DOHH2 (cell line): ENCODE measurements at regions not wholly inside any gene's neighbourhood (a gene's known extent, or its start where the extent isn't known, plus 50 kb on each side); places are given as distances from the start of the nearest gene placed in this dataset.

ENCODE experiments used
- H3F3A ChIP-seq: fragments of 200-600 bp; sonication (generic), shearing (Covaris generic); 2 replicates; pipeline ENCODE4 v1.6.0; 2016; ENCODE audit warnings: antibody characterized with exemption, mild to moderate bottlenecking; ENCODE audit not compliant: control insufficient read depth, insufficient read depth
- H3K27ac ChIP-seq: fragments of 200-600 bp; sonication (generic); 2 replicates; pipeline ENCODE4 v1.5.1; 2014; ENCODE audit warnings: low read depth, mild to moderate bottlenecking, low read length, moderate library complexity
- H3K27me3 ChIP-seq: fragments of 200-600 bp; sonication (generic); 2 replicates; pipeline ENCODE4 v1.6.1; 2014; ENCODE audit warnings: mild to moderate bottlenecking, low read length, mixed read lengths; ENCODE audit not compliant: control insufficient read depth
- H3K36me3 ChIP-seq: fragments of 200-600 bp; sonication (generic); 2 replicates; pipeline ENCODE4 v1.6.1; 2014; ENCODE audit warnings: mild to moderate bottlenecking, low read length, moderate library complexity, mixed read lengths; ENCODE audit not compliant: control insufficient read depth
- H3K4me1 ChIP-seq: fragments of 200-600 bp; sonication (generic); 2 replicates; pipeline ENCODE4 v1.6.1; 2014; ENCODE audit warnings: mild to moderate bottlenecking, low read length, mixed read lengths; ENCODE audit not compliant: control insufficient read depth
- H3K4me2 ChIP-seq: fragments of 200-600 bp; sonication (generic); 2 replicates; pipeline ENCODE4 v1.6.0; 2014; ENCODE audit warnings: mild to moderate bottlenecking, low read length, moderate library complexity
- H3K4me3 ChIP-seq: fragments of 200-600 bp; sonication (generic); 2 replicates; pipeline ENCODE4 v1.5.1; 2014; ENCODE audit warnings: mild to moderate bottlenecking, low read length, mixed read lengths
- H3K79me2 ChIP-seq: fragments of 200-600 bp; sonication (generic); 2 replicates; pipeline ENCODE4 v1.6.1; 2014; ENCODE audit warnings: mild to moderate bottlenecking, low read length, mixed read lengths; ENCODE audit not compliant: control insufficient read depth
- H3K9me2 ChIP-seq: fragments of 200-600 bp; sonication (generic); replicated peaks from 2 replicates; pipeline ENCODE4 v1.6.1; 2014; ENCODE audit warnings: mild to moderate bottlenecking, low read length, mixed read lengths; ENCODE audit not compliant: control insufficient read depth
- H3K9me3 ChIP-seq: fragments of 200-600 bp; sonication (generic); 2 replicates; pipeline ENCODE4 v1.6.1; 2014; ENCODE audit warnings: antibody characterized with exemption, low read length, mixed read lengths; ENCODE audit not compliant: control insufficient read depth, insufficient read depth
- H4K20me1 ChIP-seq: fragments of 200-600 bp; sonication (generic); 2 replicates; pipeline ENCODE4 v1.6.0; 2014; ENCODE audit warnings: low read depth, mild to moderate bottlenecking, antibody characterized with exemption, low read length, moderate library complexity; ENCODE audit not compliant: control insufficient read depth, insufficient read depth
- EZH2phosphoT487 ChIP-seq: fragments of 200-600 bp; sonication (generic); IDR thresholded peaks from 2 replicates; pipeline ENCODE4 v1.6.1; 2017; ENCODE audit warnings: borderline replicate concordance, mild to moderate bottlenecking, antibody characterized with exemption, low read length, moderate library complexity, mixed read lengths
- TF ChIP-seq, protein P1 (sequence below): fragments of 200-600 bp; sonication (generic); IDR thresholded peaks from one replicate; pipeline ENCODE4 v1.5.1; 2014; ENCODE audit warnings: antibody characterized with exemption, mild to moderate bottlenecking, low read depth, low read length; ENCODE audit not compliant: poor library complexity, severe bottlenecking

- no peaks in the 10 kb centered on the region for H3K4me1 ChIP-seq
- no peaks in the 10 kb centered on the region for H3K36me3 ChIP-seq
- H3K9me3 ChIP-seq = no peaks in the 10 kb centered on the region
- no peaks in the 10 kb centered on the region for H3K79me2 ChIP-seq
- H3K27me3 ChIP-seq = no peaks in the 10 kb centered on the region
- no peaks in the 10 kb centered on the region for H3K9me2 ChIP-seq
- H3K4me2 ChIP-seq = no peak overlapping the region
- TF ChIP-seq, protein P1, sequence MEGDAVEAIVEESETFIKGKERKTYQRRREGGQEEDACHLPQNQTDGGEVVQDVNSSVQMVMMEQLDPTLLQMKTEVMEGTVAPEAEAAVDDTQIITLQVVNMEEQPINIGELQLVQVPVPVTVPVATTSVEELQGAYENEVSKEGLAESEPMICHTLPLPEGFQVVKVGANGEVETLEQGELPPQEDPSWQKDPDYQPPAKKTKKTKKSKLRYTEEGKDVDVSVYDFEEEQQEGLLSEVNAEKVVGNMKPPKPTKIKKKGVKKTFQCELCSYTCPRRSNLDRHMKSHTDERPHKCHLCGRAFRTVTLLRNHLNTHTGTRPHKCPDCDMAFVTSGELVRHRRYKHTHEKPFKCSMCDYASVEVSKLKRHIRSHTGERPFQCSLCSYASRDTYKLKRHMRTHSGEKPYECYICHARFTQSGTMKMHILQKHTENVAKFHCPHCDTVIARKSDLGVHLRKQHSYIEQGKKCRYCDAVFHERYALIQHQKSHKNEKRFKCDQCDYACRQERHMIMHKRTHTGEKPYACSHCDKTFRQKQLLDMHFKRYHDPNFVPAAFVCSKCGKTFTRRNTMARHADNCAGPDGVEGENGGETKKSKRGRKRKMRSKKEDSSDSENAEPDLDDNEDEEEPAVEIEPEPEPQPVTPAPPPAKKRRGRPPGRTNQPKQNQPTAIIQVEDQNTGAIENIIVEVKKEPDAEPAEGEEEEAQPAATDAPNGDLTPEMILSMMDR = no peak
- TF ChIP-seq EZH2phosphoT487 = no peak
- H4K20me1 ChIP-seq = no peaks in the 10 kb centered on the region
- no peak overlapping the region for H3K27ac ChIP-seq
- H3F3A ChIP-seq = no peaks in the 10 kb centered on the region
- no peak overlapping the region for H3K4me3 ChIP-seq
Observed at GRCh38 chr18:53883771-53884170, 340.7 kb downstream of the MBD2 start.

GRCh38 chr18:53874103-53874502 lies 350.4 kb downstream of the MBD2 start:
- H3K9me3 ChIP-seq = no peaks in the 10 kb centered on the region
- H3K9me2 ChIP-seq = no peaks in the 10 kb centered on the region
- no peaks in the 10 kb centered on the region for H3K4me1 ChIP-seq
- TF ChIP-seq, protein P1 = no peak
- no peak for TF ChIP-seq EZH2phosphoT487
- no peaks in the 10 kb centered on the region for H3K79me2 ChIP-seq
- no peaks in the 10 kb centered on the region for H3K27me3 ChIP-seq
- H3K27ac ChIP-seq = no peak overlapping the region
- no peaks in the 10 kb centered on the region for H4K20me1 ChIP-seq
- H3K36me3 ChIP-seq = no peaks in the 10 kb centered on the region
- H3K4me3 ChIP-seq = no peak overlapping the region
- H3F3A ChIP-seq = no peaks in the 10 kb centered on the region
- no peak overlapping the region for H3K4me2 ChIP-seq

DNA sequence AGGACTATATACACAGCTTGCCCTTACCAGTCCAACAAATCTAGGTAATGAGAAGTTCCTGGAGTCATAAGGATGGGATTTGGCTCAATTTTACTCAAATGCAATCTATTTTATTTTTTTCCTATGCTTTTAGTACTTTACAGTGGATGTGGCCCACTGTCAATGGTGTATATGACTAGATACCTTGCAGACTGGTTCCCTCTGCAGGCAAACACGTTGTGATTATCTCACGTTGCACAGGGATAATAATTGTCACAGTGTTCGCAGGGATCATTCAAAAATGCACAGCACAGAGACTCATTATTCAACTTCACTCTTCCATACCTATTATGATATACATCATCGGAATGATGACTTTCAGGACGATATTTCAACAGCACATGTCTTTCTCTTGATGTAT lies 359.7 kb downstream of the MBD2 start:
- no peaks in the 10 kb centered on the region for H3F3A ChIP-seq
- H3K9me2 ChIP-seq = no peaks in the 10 kb centered on the region
- no peaks in the 10 kb centered on the region for H3K9me3 ChIP-seq
- no peaks in the 10 kb centered on the region for H3K36me3 ChIP-seq
- H3K79me2 ChIP-seq = no peaks in the 10 kb centered on the region
- no peak overlapping the region for H3K4me2 ChIP-seq
- H3K4me3 ChIP-seq = no peak overlapping the region
- H3K27me3 ChIP-seq = no peaks in the 10 kb centered on the region
- no peak overlapping the region for H3K27ac ChIP-seq
- no peak for TF ChIP-seq EZH2phosphoT487
- TF ChIP-seq, protein P1 = no peak
- no peaks in the 10 kb centered on the region for H4K20me1 ChIP-seq
- H3K4me1 ChIP-seq = no peaks in the 10 kb centered on the region

- Histone ChIP-seq H3K27me3 (no peaks in the 10 kb centered on the region), H3K4me3 (no peak overlapping the region), H3K4me1 (no peaks in the 10 kb centered on the region), H3K79me2 (no peaks in the 10 kb centered on the region), H3K9me2 (no peaks in the 10 kb centered on the region), H3K9me3 (no peaks in the 10 kb centered on the region), H3K4me2 (no peak overlapping the region), H4K20me1 (no peaks in the 10 kb centered on the region), H3F3A (no peaks in the 10 kb centered on the region), H3K27ac (no peak overlapping the region), H3K36me3 (no peaks in the 10 kb centered on the region)
- TF ChIP-seq, protein P1 = no peak
- no peak for TF ChIP-seq EZH2phosphoT487
Observed at GRCh38 chr18:53862921-53863320, 361.5 kb downstream of the MBD2 start.
